GM11168 (cell line): ENCODE measurements at regions not wholly inside any gene's neighbourhood (a gene's known extent, or its start where the extent isn't known, plus 50 kb on each side); places are given as distances from the start of the nearest gene placed in this dataset.

Source experiments
- in situ Hi-C: fragments of 300-500 bp; cut with MboI; formaldehyde crosslinking; loops from one replicate; pipeline ENCODE4 v1.12.0; 2022; ENCODE audit warnings: low sequenced_read_pairs; ENCODE audit not compliant: unreplicated experiment

DNA sequence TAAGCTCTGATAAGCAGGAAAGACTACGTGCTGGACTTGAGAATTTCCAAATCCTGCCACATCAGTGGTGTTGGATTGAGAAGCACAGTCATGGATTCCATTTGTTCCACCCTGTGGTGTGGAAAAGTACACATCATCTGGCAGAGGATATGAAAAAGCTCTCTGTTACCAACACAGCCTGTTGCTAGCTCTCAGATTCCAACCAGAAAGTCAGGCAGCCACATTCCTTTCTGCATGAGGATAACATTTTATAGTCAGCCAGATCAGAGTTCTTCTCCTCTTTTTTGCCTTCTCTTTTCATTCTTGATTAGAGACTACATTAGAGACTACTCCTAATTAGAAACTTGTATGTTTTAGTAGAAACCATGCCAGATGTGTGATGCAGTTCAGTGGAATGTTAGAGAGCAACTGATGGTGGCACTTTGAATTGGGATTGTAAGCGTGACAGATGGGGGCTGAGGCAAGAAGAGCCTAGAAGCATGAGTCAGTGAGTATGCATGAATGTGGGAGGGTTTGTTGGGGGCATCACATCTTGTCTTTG lies 61.2 kb upstream of the STXBP6 start:
- in situ Hi-C loops: no loop called here

DNA sequence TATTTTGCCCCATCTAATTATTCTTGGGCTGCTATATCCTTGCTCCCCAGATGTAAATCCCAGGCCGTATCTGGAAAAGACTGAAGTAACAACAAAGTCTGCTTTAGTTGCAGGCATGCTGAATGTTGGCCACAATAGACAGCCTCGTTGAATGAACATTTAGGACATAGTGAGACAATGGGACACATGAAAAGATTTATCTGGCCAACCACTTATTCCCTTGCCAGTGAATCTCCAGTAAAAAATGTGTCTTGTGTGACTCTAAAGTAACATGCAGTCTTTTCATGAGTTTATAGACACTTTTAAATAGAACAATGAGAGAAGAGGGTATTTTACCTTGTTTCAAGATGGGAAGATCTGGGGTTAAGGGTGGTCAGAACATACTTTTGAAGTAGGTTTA lies 60.2 kb upstream of the STXBP6 start:
- in situ Hi-C loops: no loop called here

DNA sequence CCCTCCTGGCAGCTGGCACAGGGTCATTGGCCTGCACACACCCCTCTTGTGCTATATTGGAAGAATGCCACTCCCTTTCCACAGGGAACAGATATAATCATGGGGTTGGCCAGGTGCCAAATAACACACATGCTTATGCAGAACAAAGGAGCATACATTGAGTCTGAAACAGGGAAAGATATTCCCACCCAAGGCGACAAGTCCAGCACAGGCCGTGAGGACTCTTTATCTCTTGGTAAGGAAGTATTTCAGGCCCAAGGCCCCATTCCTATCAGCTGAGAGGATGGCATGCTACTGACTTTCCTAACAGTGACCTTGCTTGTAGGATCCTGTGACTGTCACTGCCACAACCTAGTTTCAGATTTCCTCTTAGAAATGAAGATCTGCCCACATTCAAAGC lies 59.0 kb upstream of the STXBP6 start:
- in situ Hi-C loops: no loop called here

DNA sequence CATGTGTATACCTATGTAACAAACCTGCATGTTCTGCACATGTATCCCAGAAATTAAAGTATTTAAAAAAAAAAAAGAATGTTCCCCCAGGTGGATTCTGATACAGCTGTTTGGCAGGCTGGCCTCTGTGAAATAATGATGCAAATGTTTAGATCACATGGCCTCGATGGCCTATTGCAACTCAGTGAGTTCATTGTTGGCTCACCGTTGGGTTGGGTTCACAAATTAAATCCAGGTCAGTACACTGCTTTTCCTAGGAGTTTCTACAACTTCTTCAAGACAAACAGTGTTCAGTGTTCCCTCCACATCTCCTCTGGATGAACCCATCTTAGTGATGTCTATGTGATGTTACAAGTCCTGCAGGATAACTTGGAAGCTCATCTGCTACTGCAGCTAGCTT lies 58.3 kb upstream of the STXBP6 start:
- in situ Hi-C loops: no loop called here

DNA sequence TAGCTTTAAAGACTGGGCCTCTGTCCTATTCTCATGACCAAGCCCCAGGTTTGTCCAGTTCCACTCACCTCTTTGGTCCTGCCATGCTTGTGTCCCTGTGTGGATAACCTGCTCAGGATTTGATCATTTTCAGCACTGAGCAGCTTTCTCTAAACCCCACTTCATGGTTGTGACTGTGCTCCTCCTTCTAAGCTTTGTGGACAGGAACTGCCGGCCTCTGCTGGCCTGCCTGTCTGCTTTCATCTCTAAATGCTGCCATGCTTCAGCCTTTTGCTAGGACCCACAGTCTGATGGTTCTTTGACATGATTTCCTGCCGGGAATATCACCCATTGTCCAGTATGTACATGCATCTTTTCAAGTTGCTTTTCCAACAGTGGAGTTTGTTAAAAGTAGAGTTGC lies 53.9 kb upstream of the STXBP6 start:
- in situ Hi-C loops: no loop called here

GRCh38 chr14:25103271-25103670 lies 53.3 kb upstream of the STXBP6 start:
- in situ Hi-C loops: no loop called here

DNA sequence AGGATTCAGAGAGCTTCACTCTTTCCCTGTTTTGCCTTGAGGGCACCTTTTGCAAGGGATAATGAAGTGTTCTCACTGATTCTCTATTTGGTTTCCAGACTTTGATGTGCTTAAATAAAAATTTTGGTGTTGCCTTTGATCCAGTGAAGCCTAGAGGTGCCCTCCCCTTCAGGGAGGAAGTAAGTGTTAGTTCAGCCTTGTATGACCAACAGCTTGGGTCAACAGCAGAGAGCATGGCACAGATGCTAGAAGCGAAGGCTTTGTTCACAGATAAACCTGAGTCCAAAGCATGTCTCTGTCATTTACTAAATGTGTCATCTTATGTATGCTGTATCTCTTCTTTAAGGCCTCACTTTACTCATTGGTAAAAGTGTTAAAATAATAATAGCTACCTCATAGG lies 52.8 kb upstream of the STXBP6 start:
- in situ Hi-C loops: no loop called here

DNA sequence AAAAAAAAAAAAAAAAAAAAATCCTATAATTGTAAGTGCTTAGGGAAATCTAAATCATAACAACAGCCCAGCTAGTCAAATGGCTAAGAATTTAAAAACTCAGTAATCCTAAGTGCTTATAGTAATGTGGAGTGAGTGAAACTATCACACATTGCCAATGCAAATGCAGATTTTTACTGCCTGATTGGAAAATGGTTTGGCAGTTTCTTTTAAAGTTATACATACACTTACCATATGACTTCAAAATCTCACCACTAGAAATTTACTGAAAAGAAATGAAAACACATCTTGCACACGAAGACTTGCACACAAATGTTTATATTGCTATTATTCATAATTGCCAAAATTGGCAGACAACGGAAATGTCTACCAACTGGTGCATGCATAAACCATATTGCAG lies 51.3 kb upstream of the STXBP6 start:
- in situ Hi-C loops: no loop called here
